ENCODE measurements at regions not wholly inside any gene's neighbourhood (a gene's known extent, or its start where the extent isn't known, plus 50 kb on each side); places are given as distances from the start of the nearest gene placed in this dataset.

DNA sequence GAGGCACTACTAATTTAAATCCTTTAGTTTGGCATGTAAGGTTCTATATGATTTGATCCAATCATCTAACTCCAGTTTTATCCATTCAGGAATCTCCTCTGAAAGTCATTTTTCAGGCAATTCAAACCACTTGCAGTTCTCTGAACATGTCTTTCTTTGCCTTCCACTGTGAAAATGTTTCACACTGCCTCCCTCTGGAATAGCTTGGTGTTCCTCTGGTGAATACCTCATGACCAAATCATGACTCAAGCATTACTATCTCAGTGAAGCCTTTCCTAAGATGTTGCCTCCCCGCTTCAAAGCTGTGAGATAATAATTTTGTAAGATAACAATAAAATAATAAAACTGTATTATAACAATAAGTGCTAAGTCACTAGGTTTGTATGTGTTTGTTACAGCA is 981.1 kb downstream of the DTWD2 start:
- TF ChIP-seq, protein P1, sequence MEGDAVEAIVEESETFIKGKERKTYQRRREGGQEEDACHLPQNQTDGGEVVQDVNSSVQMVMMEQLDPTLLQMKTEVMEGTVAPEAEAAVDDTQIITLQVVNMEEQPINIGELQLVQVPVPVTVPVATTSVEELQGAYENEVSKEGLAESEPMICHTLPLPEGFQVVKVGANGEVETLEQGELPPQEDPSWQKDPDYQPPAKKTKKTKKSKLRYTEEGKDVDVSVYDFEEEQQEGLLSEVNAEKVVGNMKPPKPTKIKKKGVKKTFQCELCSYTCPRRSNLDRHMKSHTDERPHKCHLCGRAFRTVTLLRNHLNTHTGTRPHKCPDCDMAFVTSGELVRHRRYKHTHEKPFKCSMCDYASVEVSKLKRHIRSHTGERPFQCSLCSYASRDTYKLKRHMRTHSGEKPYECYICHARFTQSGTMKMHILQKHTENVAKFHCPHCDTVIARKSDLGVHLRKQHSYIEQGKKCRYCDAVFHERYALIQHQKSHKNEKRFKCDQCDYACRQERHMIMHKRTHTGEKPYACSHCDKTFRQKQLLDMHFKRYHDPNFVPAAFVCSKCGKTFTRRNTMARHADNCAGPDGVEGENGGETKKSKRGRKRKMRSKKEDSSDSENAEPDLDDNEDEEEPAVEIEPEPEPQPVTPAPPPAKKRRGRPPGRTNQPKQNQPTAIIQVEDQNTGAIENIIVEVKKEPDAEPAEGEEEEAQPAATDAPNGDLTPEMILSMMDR (conservative IDR thresholded peaks at IDR 0.05; ENCODE audit: low read length) = no peak
- no peak for TF ChIP-seq EZH2phosphoT487 (IDR thresholded peaks at IDR 0.05; ENCODE audit: borderline replicate concordance, low read depth, low read length)
